Bronchial epithelial cell (primary cell): ENCODE measurements at regions not wholly inside any gene's neighbourhood (a gene's known extent, or its start where the extent isn't known, plus 50 kb on each side); places are given as distances from the start of the nearest gene placed in this dataset.

Experiments used
- DNase-seq: peaks from one replicate; pipeline ENCODE4 v3.0.0-alpha.2; 2010; ENCODE audit warnings: low read depth
- FAIRE-seq: peaks from 2 replicates; lab custom pipeline; 2011; peaks lifted over from hg19 to GRCh38; lab: Jason Lieb, UNC
- H3K27me3 ChIP-seq: 2 replicates; pipeline ENCODE4 v1.5.1; 2011; ENCODE audit warnings: low read length; ENCODE audit not compliant: control insufficient read depth, insufficient read depth
- H3K36me3 ChIP-seq: 2 replicates; pipeline ENCODE4 v1.5.1; 2011; ENCODE audit warnings: low read length; ENCODE audit not compliant: control insufficient read depth, insufficient read depth
- H3K4me3 ChIP-seq: 2 replicates; pipeline ENCODE4 v1.5.1; 2011; ENCODE audit warnings: mild to moderate bottlenecking, low read depth, low read length, control low read depth
- TF ChIP-seq, protein P1 (sequence below): IDR thresholded peaks from 2 replicates; pipeline ENCODE4 v1.5.1; 2011; ENCODE audit warnings: mild to moderate bottlenecking, moderate library complexity, low read length, control low read depth, inconsistent platforms; ENCODE audit not compliant: insufficient read depth, severe bottlenecking

DNA sequence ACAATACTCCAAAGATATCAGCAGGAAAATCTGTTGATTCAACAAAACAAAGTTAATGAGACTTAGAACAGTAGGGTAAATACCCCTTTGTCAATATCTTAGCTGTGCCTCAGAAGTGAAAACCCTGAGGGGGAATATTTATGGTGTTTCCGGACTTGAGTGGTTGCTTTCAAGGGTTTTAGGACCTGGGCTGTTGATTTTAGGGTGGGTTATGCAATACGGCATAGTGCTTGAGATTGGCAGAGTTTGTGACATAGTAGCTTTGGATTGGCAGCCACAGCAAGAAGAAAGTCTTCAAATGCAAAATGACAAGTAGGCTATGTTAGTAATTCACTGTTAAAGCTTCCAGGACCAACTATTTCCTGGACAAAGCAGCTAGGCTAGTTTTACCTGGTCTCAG lies 826.3 kb upstream of the CDH2 start:
- H3K4me3 ChIP-seq, result no peak overlapping the region
- H3K36me3 ChIP-seq, result no peaks in the 10 kb centered on the region
- TF ChIP-seq, protein P1, sequence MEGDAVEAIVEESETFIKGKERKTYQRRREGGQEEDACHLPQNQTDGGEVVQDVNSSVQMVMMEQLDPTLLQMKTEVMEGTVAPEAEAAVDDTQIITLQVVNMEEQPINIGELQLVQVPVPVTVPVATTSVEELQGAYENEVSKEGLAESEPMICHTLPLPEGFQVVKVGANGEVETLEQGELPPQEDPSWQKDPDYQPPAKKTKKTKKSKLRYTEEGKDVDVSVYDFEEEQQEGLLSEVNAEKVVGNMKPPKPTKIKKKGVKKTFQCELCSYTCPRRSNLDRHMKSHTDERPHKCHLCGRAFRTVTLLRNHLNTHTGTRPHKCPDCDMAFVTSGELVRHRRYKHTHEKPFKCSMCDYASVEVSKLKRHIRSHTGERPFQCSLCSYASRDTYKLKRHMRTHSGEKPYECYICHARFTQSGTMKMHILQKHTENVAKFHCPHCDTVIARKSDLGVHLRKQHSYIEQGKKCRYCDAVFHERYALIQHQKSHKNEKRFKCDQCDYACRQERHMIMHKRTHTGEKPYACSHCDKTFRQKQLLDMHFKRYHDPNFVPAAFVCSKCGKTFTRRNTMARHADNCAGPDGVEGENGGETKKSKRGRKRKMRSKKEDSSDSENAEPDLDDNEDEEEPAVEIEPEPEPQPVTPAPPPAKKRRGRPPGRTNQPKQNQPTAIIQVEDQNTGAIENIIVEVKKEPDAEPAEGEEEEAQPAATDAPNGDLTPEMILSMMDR, result no peak
- H3K27me3 ChIP-seq, result no peaks in the 10 kb centered on the region
- DNase-seq, result peak; percentile 29
- no peak for FAIRE-seq

DNA sequence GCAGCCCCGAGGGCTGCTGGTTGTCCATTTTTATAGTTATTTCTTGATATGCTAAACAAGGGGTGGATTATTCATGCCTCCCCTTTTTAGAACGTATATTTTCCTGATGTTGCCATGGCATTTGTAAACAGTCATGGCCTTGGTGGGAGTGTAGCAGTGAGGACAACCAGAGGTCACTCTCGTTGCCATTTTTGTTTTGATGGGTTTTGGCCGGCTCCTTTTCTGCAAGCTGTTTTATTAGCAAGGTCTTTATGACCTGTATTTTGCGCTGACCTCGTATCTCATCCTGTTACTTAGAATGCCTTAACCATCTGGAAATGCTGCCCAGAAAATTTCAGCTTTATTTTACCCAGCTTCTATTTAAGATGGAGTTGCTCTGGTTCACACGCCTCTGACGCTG lies 825.8 kb upstream of the CDH2 start:
- no peak overlapping the region for H3K4me3 ChIP-seq
- TF ChIP-seq, protein P1, result no peak
- H3K36me3 ChIP-seq, result no peaks in the 10 kb centered on the region
- H3K27me3 ChIP-seq, result no peaks in the 10 kb centered on the region
- no peak for DNase-seq
- FAIRE-seq, result no peak

GRCh38 chr18:28999726-29000125 lies 822.8 kb upstream of the CDH2 start:
- Histone ChIP-seq H3K36me3 (no peaks in the 10 kb centered on the region), H3K27me3 (no peaks in the 10 kb centered on the region), H3K4me3 (no peak overlapping the region)
- TF ChIP-seq, protein P1, result no peak
- FAIRE-seq, result no peak
- DNase-seq, result no peak

GRCh38 chr18:28995319-28995718 lies 818.4 kb upstream of the CDH2 start:
- H3K27me3 ChIP-seq, result no peaks in the 10 kb centered on the region
- DNase-seq (peak; percentile 20), FAIRE-seq (no peak)
- H3K4me3 ChIP-seq, result no peak overlapping the region
- TF ChIP-seq, protein P1, result peak; percentile 47
- no peaks in the 10 kb centered on the region for H3K36me3 ChIP-seq

GRCh38 chr18:28984731-28985130 lies 807.8 kb upstream of the CDH2 start:
- no peaks in the 10 kb centered on the region for H3K36me3 ChIP-seq
- H3K27me3 ChIP-seq, result no peaks in the 10 kb centered on the region
- TF ChIP-seq, protein P1, result no peak
- FAIRE-seq, result no peak
- peak; percentile 50 for DNase-seq
- no peak overlapping the region for H3K4me3 ChIP-seq

- FAIRE-seq, result no peak
- H3K36me3 ChIP-seq, result no peaks in the 10 kb centered on the region
- DNase-seq, result peak; percentile 48
- TF ChIP-seq, protein P1, result no peak
- no peak overlapping the region for H3K4me3 ChIP-seq
- H3K27me3 ChIP-seq, result no peaks in the 10 kb centered on the region
Observed at GRCh38 chr18:28974504-28974903, 797.6 kb upstream of the CDH2 start.
